ENCODE measurements at regions not wholly inside any gene's neighbourhood (a gene's known extent, or its start where the extent isn't known, plus 50 kb on each side); places are given as distances from the start of the nearest gene placed in this dataset.
A peak's percentile ranks its signal among the peaks of the same experiment; 100 is the strongest.
"Not testable (repeated sequence)": the region's sequence is repeated elsewhere in the genome, so short reads cannot be mapped to it uniquely, and the experiment has no call there.

DNA sequence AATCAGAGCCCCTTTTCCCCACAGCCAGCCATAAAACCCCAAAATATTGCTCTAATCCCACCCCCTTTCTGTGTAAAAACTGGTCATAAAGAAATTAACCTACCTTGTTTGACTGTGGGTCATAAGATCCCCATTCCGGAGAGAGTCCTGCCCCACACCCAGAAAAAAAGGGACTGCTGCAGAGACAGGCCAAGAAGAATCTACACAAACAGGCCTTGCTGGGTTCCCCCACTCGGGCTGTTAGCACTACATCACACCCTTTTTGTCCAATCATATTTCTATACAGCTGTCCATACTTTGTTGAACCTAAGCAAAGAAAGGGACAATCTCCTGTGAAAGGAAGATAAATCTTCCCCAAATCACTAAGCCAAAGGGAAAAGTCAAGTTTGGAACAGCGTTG is 84.4 kb upstream of the MFGE8 start:
- H3K9me3 ChIP-seq: no peaks in the 10 kb centered on the region
- DNase-seq (no peak), ATAC-seq (no peak)
- TF ChIP-seq, protein P1, sequence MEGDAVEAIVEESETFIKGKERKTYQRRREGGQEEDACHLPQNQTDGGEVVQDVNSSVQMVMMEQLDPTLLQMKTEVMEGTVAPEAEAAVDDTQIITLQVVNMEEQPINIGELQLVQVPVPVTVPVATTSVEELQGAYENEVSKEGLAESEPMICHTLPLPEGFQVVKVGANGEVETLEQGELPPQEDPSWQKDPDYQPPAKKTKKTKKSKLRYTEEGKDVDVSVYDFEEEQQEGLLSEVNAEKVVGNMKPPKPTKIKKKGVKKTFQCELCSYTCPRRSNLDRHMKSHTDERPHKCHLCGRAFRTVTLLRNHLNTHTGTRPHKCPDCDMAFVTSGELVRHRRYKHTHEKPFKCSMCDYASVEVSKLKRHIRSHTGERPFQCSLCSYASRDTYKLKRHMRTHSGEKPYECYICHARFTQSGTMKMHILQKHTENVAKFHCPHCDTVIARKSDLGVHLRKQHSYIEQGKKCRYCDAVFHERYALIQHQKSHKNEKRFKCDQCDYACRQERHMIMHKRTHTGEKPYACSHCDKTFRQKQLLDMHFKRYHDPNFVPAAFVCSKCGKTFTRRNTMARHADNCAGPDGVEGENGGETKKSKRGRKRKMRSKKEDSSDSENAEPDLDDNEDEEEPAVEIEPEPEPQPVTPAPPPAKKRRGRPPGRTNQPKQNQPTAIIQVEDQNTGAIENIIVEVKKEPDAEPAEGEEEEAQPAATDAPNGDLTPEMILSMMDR (IDR thresholded peaks at IDR 0.05): no peak
- H3K27ac ChIP-seq: no peak overlapping the region
- no peaks in the 10 kb centered on the region for H3K27me3 ChIP-seq
- no peaks in the 10 kb centered on the region for H3K36me3 ChIP-seq
- WGBS, 2 donors: 87 to 93% methylated on average over 3 of the region's 3 CpGs
- intact Hi-C loops (cut with DNase I): no loop called here
- no peak overlapping the region for H3K4me3 ChIP-seq
- peaks cover 2 to 18% (median 10%) of the 10 kb centered on the region in 9 donors for H3K4me1 ChIP-seq

DNA sequence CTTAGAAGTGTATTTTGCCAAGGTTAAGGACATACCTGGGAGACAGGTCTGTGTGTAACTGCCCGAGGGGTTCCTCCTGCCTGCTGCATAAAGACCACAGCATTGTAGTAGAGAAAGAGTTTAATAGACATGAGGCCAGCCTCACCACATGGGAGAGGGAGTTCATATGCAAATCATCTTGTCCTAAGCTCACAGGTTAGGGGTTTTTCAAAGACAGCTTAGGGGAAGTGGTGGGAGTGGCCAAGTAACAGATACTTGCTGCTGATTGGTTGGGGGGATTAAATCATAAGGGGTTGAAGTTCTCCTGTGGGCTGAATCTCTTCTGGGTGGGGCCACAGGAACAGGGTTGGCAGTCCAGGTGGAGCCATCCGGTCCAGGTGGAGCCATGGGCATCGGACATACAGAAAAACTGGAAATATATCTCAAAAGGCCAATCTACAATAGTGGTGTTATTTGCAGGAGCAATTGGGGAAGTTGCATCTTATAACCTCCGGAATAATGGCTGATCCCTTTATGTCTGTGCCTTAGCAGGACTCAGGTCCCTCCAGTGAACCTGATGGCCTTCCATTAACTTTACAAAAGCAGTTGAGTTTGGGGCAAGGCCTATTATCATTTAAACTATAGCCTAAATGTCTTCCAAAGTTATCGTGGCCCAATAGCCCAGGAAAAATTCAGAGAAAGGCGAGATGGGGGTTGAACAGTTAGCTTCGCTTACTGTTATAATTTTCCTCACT is 86.0 kb upstream of the MFGE8 start:
- intact Hi-C loops (cut with DNase I): loop anchor here in 1 of 10 donors (1.0 kb wide), 1 partner anchor 78 kb away; no protein-coding TSS in a partner anchor
- Histone ChIP-seq H3K4me1 (peaks cover 3 to 31% (median 13%) of the 10 kb centered on the region in 9 donors), H3K27ac (no peak overlapping the region), H3K27me3 (no peaks in the 10 kb centered on the region), H3K36me3 (no peaks in the 10 kb centered on the region), H3K9me3 (no peaks in the 10 kb centered on the region), H3K4me3 (no peak overlapping the region)
- 87 to 89% methylated on average over 7 of the region's 7 CpGs for WGBS, 2 donors
- DNase-seq: no peak
- no peak for ATAC-seq
- TF ChIP-seq, protein P1 (IDR thresholded peaks at IDR 0.05): no peak

DNA sequence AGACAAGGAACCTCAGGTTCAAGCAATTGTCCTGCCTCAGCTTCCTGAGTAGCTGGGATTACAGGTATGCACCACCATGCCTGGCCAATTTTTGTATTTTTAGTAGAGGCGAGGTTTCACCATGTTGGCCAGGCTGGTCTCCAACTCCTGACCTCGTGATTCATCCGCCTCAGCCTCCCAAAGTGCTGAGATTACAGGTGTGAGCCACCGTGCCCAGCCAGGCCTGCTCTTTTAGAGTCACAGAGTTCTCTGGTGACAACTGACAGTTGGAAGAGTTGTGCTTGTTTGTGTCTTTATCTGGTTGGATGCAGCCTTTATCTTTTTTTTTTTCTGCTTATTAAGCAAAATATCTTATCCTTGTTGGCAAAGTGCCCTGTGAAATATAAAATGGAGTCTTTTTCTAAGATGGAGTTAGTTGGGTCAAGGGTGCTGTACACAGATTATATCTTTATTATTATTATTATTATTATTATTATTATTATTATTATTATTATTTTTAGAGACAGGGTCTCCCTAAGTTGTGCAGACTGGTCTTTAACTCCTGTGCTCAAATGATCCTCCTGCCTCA is 86.5 kb upstream of the ABHD2 start:
- Histone ChIP-seq H3K4me1 (peaks cover 3 to 33% (median 13%) of the 10 kb centered on the region in 9 donors), H3K27ac (peak overlapping the region in 8 of 10 donors; percentile 14 to 85 (median 72))
- ATAC-seq, H3K9me3 ChIP-seq, H3K36me3 ChIP-seq, H3K27me3 ChIP-seq, DNase-seq, H3K4me3 ChIP-seq: not testable (repeated sequence)
- intact Hi-C loops (cut with DNase I): loop anchor here in 2 of 10 donors (5.0 to 10.0 kb wide), 3 partner anchors 94 to 377 kb away; partner anchors contain the start of gene AEN (in 1 of the 2)
- WGBS, 2 donors: 47 to 55% methylated on average over 4 of the region's 4 CpGs

DNA sequence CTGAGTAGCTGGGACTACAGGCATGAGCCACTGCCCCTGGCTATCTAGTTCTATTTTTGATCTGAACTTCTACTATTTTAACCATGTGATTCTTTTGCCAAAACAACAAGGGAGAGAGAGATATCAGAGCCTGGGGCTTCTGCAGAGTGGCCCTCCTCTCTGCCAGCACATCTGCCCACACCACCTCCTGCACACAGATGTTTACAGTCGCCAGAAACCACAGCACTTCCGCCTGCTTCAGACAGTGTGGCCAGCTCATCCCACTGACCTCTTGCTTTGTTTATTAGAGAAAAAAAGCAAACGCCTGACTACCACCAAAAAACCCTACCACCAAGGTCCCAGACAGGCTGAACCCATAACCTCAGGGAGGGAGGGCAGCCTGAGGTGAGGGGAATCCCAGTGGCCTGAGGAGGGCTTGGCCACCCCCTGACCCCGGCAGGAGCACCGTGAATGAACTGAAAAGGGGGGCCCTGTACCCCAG is 85.9 kb upstream of the ABHD2 start:
- intact Hi-C loops (cut with DNase I): loop anchor here in 2 of 10 donors (5.0 to 10.0 kb wide), 3 partner anchors 95 to 378 kb away; partner anchors contain the start of gene AEN (in 1 of the 2)

More for the DNA sequence above, 85.9 kb upstream of the ABHD2 start:
- Histone ChIP-seq H3K36me3 (no peaks in the 10 kb centered on the region), H3K27ac (peak overlapping the region in 9 of 10 donors; percentile 58 to 85 (median 69)), H3K4me1 (peaks cover 3 to 33% (median 13%) of the 10 kb centered on the region in 9 donors), H3K9me3 (no peaks in the 10 kb centered on the region), H3K27me3 (no peaks in the 10 kb centered on the region), H3K4me3 (no peak overlapping the region)
- peak; percentile 57 to 91 (median 82) for ATAC-seq
- DNase-seq: peak; percentile 30 to 45
- WGBS, 2 donors: 19% methylated on average over 5 of the region's 5 CpGs
- TF ChIP-seq, protein P1 (IDR thresholded peaks at IDR 0.05): no peak

All from heart right ventricle (tissue), 16 donors.